Caki2 (cell line): ENCODE measurements at regions not wholly inside any gene's neighbourhood (a gene's known extent, or its start where the extent isn't known, plus 50 kb on each side); places are given as distances from the start of the nearest gene placed in this dataset.

Source experiments
- DNase-seq: peaks from one replicate; pipeline ENCODE4 v3.0.0-alpha.2; 2015; ENCODE audit warnings: low read depth
- in situ Hi-C: cut with HindIII; loops from 2 replicates; pipeline ENCODE4 v1.10.0; 2016; ENCODE audit warnings: low sequenced_read_pairs, low pct_unique_long_range_greater_than_20kb, mixed read lengths

GRCh38 chr10:130844310-130844709, 467.2 kb downstream of the TCERG1L start:
- in situ Hi-C loops = no loop called here
- no peak for DNase-seq

DNA sequence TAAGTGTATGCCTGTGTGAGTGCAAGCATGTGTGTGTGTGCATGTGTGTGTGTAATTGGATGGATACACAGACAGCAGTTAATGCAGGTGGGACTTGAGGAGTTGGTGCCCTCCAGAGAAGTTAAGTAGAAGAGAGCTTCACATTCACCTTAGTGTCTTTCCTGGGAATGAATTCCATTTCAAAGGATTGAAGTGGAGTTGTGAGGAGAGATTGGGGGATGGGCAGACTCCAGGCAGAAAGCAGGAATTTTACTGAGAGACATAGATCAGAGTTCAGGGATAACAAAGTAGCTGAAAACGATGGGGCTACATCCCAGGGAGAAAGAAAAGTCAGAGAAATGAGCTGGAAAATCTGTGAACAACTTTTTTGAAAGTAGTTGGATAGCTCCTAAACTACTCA, 464.4 kb downstream of the TCERG1L start:
- in situ Hi-C loops = no loop called here
- no peak for DNase-seq

GRCh38 chr10:130848855-130849254, 462.7 kb downstream of the TCERG1L start:
- no peak for DNase-seq
- in situ Hi-C loops = no loop called here

DNA sequence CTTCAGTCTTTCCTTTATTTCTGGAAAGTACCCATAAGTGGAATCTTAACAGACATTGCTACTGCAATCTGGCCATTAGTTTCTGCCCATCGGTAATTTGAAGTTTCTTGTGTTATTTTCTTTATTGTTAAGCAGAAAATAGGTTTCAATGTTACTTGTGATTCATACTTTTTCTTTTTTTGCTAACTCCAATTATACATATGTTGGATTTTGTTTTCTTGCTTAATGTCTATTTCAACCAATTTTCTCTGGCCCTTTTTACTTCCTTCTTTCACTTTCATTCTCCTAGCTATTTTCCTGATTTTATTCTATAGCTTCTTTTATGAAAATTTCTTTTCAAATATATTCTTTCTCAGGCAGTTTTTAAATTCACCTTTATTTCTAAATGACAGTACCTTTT, 457.4 kb downstream of the TCERG1L start:
- no peak for DNase-seq

GRCh38 chr10:130857631-130858295, 453.8 kb downstream of the TCERG1L start:
- DNase-seq = no peak
- in situ Hi-C loops = no loop called here

More for the DNA sequence above, 457.4 kb downstream of the TCERG1L start:
- in situ Hi-C loops = no loop called here

- no peak for DNase-seq
These were observed 452.9 kb downstream of the TCERG1L start for GRCh38 chr10:130858626-130859025.

DNA sequence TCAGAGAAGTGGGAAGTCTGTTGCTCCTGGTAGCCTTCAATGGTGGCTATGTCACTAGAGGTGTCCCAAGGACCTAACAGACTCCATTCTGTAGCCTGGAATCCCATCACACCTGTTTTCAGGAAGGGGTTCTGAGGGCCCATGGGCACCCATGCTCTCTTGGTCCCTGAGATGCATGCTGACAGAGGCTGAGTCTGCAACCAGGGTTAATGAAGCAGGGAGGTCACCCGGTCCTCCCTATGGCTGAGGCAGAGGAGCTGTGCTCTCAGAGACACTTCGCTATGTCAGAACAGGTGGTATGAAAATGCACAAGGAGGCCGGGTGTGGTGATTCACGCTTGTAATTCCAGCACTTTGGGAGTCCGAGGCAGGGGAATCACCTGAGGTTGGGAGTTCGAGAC, 452.1 kb downstream of the TCERG1L start:
- in situ Hi-C loops = no loop called here
- no peak for DNase-seq

More at GRCh38 chr10:130858626-130859025, 452.9 kb downstream of the TCERG1L start:
- in situ Hi-C loops = no loop called here

- DNase-seq = no peak
- in situ Hi-C loops = no loop called here
These were observed 449.4 kb downstream of the TCERG1L start for GRCh38 chr10:130862122-130862521.

- in situ Hi-C loops = no loop called here
- DNase-seq = no peak
These were observed 448.9 kb downstream of the TCERG1L start for GRCh38 chr10:130862626-130863025.

DNA sequence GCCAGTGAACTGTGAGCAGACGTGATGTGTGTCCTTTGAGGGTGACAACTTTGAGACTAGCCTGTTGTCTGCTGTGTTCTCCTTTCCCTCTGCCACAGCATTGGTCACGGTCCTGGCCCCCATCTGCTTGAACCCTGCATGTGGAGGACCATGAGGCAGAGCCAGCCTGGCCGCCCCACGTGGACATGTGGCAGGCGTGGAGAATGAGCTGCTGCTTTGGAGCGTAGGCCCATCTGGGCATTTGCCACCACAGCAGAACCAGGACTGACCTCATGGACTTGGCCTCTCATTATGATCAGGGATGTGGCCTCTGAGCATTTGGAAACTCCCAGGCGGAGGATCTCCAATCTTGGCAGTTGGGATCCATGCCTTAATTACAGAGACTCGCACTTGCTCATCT, 448.5 kb downstream of the TCERG1L start:
- in situ Hi-C loops = no loop called here
- no peak for DNase-seq

DNA sequence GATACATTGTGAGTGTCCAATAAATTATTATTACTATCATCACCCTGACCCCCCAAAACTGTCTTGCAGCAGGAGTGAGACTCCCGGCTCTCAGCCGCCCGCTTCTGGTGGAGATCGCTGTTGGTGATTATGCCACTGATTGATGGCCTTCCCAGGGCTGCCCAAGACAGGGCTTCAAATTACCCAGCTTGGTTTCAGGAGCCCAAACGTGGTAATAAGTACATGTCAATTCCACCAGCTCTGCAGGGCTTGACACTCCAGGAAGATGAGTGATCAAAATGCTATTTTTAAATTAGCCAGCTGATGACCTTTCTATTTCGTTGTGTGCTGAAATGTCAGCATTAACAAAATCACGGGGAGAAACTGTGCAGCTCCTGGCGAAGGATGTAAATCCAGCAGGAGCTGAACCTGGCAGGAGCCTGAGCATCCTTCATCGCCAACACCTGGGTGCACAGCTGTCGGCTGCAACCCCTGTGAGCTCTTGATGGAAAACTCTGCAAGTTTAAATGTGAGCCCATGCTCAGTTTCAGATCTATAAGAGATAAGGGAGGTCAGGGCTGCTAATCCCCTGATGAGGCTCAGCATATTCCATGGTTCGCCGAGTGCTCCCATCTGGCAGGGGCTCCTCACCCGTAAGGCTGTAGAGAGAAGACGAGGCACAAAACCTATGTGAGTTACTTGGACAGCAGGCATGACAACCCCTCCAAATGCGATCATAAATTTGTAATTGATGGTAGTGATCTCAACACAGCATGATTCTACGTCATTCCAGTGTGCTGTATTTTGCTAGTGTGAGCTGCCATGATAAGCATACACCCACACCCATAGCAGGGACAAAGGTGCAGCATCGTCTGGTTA, 446.3 kb downstream of the TCERG1L start:
- DNase-seq = no peak
- in situ Hi-C loops = no loop called here

GRCh38 chr10:130866857-130867256, 444.7 kb downstream of the TCERG1L start:
- DNase-seq = no peak
- in situ Hi-C loops = no loop called here

GRCh38 chr10:130867446-130868194, 443.9 kb downstream of the TCERG1L start:
- in situ Hi-C loops = no loop called here

DNA sequence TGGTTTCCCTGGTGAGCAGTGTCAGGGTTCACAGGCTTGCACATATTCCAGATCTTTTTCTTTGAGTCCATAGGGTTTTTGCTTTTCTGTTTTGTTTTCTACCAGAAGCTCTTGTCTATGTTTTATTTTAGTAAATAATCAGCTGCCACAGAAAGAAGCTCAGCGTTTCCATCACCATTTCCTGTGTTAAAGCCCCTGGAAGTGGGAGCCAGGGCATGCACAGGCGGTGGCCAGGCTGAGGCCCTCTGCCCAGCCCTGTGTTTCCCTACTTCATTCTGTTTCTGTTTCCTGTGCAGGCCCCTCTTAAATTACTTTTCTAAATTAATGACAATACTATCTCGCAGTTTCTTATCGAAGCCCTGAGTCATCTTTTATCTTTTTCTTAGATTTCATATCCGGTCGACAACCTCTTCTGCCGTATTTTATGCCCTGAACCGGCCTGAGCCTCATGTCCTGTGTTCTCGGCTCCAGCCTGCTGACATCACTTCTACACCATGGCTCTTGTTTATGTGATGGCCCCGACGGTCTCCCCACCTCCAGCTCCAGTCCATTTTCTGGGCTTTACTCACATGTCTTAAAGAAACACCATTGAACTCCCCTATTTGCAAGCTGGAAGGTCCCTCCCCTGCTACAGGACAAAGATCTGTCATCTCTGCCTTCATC, 442.2 kb downstream of the TCERG1L start:
- no peak for DNase-seq
- in situ Hi-C loops = no loop called here

More at GRCh38 chr10:130867446-130868194, 443.9 kb downstream of the TCERG1L start:
- no peak for DNase-seq

- DNase-seq = no peak
- in situ Hi-C loops = no loop called here
These were observed 440.1 kb downstream of the TCERG1L start for GRCh38 chr10:130871406-130871805.

GRCh38 chr10:130873636-130874035, 437.9 kb downstream of the TCERG1L start:
- in situ Hi-C loops = no loop called here
- DNase-seq = no peak

GRCh38 chr10:130875116-130875515, 436.4 kb downstream of the TCERG1L start:
- DNase-seq = no peak
- in situ Hi-C loops = no loop called here

DNA sequence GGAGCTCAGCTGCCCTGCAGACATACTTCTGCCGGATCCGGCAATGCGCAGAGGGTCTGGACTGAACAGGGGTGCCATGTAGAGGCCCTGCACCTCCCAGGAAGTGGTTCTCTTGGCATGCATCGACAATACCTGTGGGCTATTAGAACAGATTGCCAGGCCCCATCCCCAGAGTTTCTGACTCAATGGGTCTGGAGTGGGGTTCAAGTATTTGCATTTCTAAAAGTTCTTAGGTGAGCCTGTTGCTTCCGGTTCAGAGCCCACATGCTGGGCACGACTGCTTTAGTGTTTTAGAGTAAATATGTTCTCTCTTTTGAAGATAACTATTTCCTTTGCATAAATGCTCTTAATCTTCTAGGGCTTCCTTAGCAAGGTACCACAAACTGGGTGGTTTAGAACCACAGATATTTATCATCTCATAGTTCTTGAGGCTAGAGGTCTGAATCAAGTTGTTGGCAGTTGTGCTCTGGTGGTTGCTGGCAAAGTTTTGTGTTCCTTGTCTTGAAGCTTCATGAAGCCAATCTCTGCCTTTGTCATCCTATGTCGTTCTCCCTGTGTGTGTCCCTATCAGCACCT, 435.5 kb downstream of the TCERG1L start:
- no peak for DNase-seq
- in situ Hi-C loops = no loop called here
